ENCODE measurements at regions not wholly inside any gene's neighbourhood (a gene's known extent, or its start where the extent isn't known, plus 50 kb on each side); places are given as distances from the start of the nearest gene placed in this dataset.
"Not testable (repeated sequence)": the region's sequence is repeated elsewhere in the genome, so short reads cannot be mapped to it uniquely, and the experiment has no call there.

DNA sequence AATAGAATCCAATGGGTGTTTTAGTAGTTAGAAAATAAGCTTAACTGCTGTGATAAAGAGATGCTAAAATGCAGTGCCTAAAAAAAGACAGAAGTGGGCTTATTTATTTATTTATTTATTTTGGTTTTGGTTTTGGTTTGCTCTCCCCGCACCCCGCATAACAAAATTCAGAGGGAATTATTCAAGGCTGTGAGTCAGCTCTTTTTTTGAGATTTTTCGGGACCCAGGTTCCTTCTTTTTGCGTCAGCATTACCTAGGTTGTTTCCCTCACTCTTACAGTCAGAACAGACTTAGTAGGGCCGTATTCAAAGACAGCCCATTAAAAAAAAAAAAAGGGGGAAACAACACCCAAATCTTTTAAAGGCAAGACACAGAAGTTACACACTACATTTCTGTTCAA lies 1495.5 kb upstream of the ADGRL3 start:
- no peaks in the 10 kb centered on the region for H3K9me2 ChIP-seq (ENCODE audit: insufficient read depth)
- peaks cover 3% of the 10 kb centered on the region for H3K9me3 ChIP-seq (ENCODE audit: low read depth)
- no peak overlapping the region for H3K4me2 ChIP-seq (ENCODE audit: unreplicated experiment)
- H3K27ac ChIP-seq = no peak overlapping the region
- H3F3A ChIP-seq (ENCODE audit: insufficient read depth) = no peaks in the 10 kb centered on the region
- no peaks in the 10 kb centered on the region for H3K36me3 ChIP-seq (ENCODE audit: low read depth)
- H2AFZ ChIP-seq = no peak overlapping the region
- DNase-seq = no peak
- WGBS, 2 experiments (ENCODE audit: low coverage in 1 of 2, low lambda C conversion rate in 2 of 2, missing lambda C conversion rate in 2 of 2) = 25 to 35% methylated on average over 5 of the region's 5 CpGs
- TF ChIP-seq EZH2 (IDR thresholded peaks at IDR 0.05; ENCODE audit: insufficient read depth, poor library complexity, severe bottlenecking) (no peak), EZH2phosphoT487 (IDR thresholded peaks at IDR 0.05; ENCODE audit: insufficient read depth, low read depth) (no peak)
- H3K4me1 ChIP-seq (ENCODE audit: insufficient read depth) = no peaks in the 10 kb centered on the region
- no peaks in the 10 kb centered on the region for H4K20me1 ChIP-seq (ENCODE audit: insufficient read depth)
- no peak overlapping the region for H3K4me3 ChIP-seq
- in situ Hi-C loops (cut with MboI) = no loop called here
- no peak overlapping the region for H3K9ac ChIP-seq
- no peaks in the 10 kb centered on the region for H3K27me3 ChIP-seq (replicated peaks; ENCODE audit: insufficient read depth)
- no peaks in the 10 kb centered on the region for H3K79me2 ChIP-seq (ENCODE audit: insufficient read depth)

DNA sequence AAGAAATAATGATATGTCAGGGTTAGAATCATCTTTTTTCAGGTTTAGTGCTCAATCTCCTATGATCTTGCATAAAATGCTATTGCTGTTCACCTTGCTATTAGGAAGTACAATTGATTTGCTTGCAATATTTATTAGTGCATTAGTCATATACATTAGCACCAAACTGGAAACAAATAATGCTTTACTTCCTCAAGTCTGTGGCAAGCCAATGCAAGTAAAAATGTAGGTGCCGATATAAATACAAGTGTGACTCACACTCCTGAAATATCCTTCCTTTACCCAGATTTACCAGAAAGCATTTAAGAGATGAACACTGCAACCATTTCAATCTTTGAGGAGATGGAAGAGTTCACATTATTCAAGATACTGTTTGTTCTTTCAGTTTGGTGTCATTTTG lies 1487.7 kb upstream of the ADGRL3 start:
- Histone ChIP-seq H3K4me2 (ENCODE audit: unreplicated experiment) (no peak overlapping the region), H3K9ac (no peak overlapping the region), H4K20me1 (ENCODE audit: insufficient read depth) (no peaks in the 10 kb centered on the region), H3K4me3 (no peak overlapping the region), H3K27me3 (replicated peaks; ENCODE audit: insufficient read depth) (no peaks in the 10 kb centered on the region), H3K9me3 (ENCODE audit: low read depth) (peaks cover 4% of the 10 kb centered on the region), H3K4me1 (ENCODE audit: insufficient read depth) (no peaks in the 10 kb centered on the region), H3K36me3 (ENCODE audit: low read depth) (no peaks in the 10 kb centered on the region), H3F3A (ENCODE audit: insufficient read depth) (no peaks in the 10 kb centered on the region), H3K79me2 (ENCODE audit: insufficient read depth) (no peaks in the 10 kb centered on the region), H3K27ac (no peak overlapping the region), H3K9me2 (ENCODE audit: insufficient read depth) (no peaks in the 10 kb centered on the region), H2AFZ (no peak overlapping the region)
- in situ Hi-C loops (cut with MboI) = no loop called here
- no peak for DNase-seq
- TF ChIP-seq EZH2 (IDR thresholded peaks at IDR 0.05; ENCODE audit: insufficient read depth, poor library complexity, severe bottlenecking) (no peak), EZH2phosphoT487 (IDR thresholded peaks at IDR 0.05; ENCODE audit: insufficient read depth, low read depth) (no peak)
- WGBS, 2 experiments (ENCODE audit: low coverage in 1 of 2, low lambda C conversion rate in 2 of 2, missing lambda C conversion rate in 2 of 2) = 44 to 48% methylated on average over 1 of the region's 1 CpG

DNA sequence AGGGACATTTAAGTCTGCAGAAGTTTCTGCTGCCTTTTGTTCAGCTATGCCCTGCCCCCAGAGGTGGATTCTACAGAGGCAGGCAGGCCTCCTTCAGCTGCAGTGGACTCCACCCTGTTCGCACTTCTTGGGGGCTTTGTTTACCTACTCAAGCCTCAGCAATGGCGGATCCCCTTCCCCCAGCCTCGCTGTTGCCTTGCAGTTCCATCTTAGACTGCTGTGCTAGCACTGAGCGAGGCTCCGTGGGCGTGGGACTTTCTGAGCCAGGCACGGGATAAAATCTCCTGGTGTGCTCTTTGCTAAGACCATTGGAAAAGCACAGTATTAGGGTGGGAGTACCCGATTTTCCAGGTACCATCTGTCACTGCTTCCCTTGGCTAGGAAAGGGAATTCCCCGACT lies 1475.8 kb upstream of the ADGRL3 start:
- H3K4me2 ChIP-seq (ENCODE audit: unreplicated experiment); H4K20me1 ChIP-seq (ENCODE audit: insufficient read depth); H3K4me3 ChIP-seq; H3K27me3 ChIP-seq (replicated peaks; ENCODE audit: insufficient read depth); DNase-seq; H3K4me1 ChIP-seq (ENCODE audit: insufficient read depth); H3K27ac ChIP-seq; H3K36me3 ChIP-seq (ENCODE audit: low read depth); in situ Hi-C loops (cut with MboI); H3K9ac ChIP-seq; H3F3A ChIP-seq (ENCODE audit: insufficient read depth); H3K79me2 ChIP-seq (ENCODE audit: insufficient read depth); H3K9me2 ChIP-seq (ENCODE audit: insufficient read depth); H2AFZ ChIP-seq; H3K9me3 ChIP-seq (ENCODE audit: low read depth): not testable (repeated sequence)
- WGBS, 2 experiments (ENCODE audit: low coverage in 1 of 2, low lambda C conversion rate in 2 of 2, missing lambda C conversion rate in 2 of 2) = 21 to 27% methylated on average over 9 of the region's 9 CpGs

DNA sequence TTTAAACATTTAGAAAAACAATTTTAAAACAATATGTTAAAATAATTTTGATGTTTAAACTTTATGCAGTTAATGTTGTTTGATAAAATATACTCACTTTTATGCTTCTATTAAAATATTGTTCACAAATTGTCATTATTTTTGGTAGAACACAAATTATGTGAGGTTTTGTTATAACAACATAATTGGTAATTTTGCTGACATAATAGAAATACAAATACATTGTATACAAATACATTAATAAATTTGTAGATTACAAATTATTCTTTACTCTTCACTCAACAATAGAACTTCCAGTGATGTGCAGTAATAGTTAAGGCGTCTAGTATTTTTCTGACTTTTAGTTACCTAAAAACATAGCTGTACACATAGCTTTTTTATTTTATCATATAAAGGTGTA lies 1472.4 kb upstream of the ADGRL3 start:
- no peaks in the 10 kb centered on the region for H3F3A ChIP-seq (ENCODE audit: insufficient read depth)
- H3K9me2 ChIP-seq (ENCODE audit: insufficient read depth) = no peaks in the 10 kb centered on the region
- H4K20me1 ChIP-seq (ENCODE audit: insufficient read depth) = no peaks in the 10 kb centered on the region
- no peak overlapping the region for H3K4me2 ChIP-seq (ENCODE audit: unreplicated experiment)
- H3K9me3 ChIP-seq (ENCODE audit: low read depth) = no peaks in the 10 kb centered on the region
- WGBS, 2 experiments (ENCODE audit: low coverage in 1 of 2, low lambda C conversion rate in 2 of 2, missing lambda C conversion rate in 2 of 2) = 16 to 17% methylated on average over 1 of the region's 1 CpG
- H3K27me3 ChIP-seq (replicated peaks; ENCODE audit: insufficient read depth) = no peaks in the 10 kb centered on the region
- TF ChIP-seq EZH2 (IDR thresholded peaks at IDR 0.05; ENCODE audit: insufficient read depth, poor library complexity, severe bottlenecking) (no peak), EZH2phosphoT487 (IDR thresholded peaks at IDR 0.05; ENCODE audit: insufficient read depth, low read depth) (no peak)
- H3K4me1 ChIP-seq (ENCODE audit: insufficient read depth) = no peaks in the 10 kb centered on the region
- H3K4me3 ChIP-seq = no peak overlapping the region
- no peak overlapping the region for H2AFZ ChIP-seq
- no peaks in the 10 kb centered on the region for H3K79me2 ChIP-seq (ENCODE audit: insufficient read depth)
- no peak overlapping the region for H3K27ac ChIP-seq
- no peak overlapping the region for H3K9ac ChIP-seq
- in situ Hi-C loops (cut with MboI) = no loop called here
- no peak for DNase-seq
- H3K36me3 ChIP-seq (ENCODE audit: low read depth) = no peaks in the 10 kb centered on the region

DNA sequence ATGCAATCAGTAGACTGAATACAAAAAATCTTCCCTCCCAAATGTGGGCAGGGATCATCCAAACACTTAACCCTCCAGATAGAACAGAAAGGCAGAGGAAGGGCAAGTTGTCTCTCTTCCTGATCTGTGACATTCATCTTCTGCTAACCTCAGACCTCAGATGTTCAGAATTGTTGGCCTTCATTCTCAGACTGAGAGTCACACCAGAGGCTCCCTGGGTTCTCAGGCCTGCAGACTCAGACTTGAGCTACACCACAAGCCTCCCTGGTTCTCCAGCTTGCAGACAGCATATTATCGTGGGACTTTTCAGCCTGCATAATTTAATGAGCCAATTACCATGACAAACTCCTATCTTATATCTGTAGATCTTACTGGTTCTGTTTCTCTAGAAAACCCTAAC lies 1471.6 kb upstream of the ADGRL3 start:
- H3K9me3 ChIP-seq (ENCODE audit: low read depth) = no peaks in the 10 kb centered on the region
- H3K79me2 ChIP-seq (ENCODE audit: insufficient read depth) = no peaks in the 10 kb centered on the region
- no peaks in the 10 kb centered on the region for H3K9me2 ChIP-seq (ENCODE audit: insufficient read depth)
- 0 to 11% methylated on average over 1 of the region's 1 CpG for WGBS, 2 experiments (ENCODE audit: low coverage in 1 of 2, low lambda C conversion rate in 2 of 2, missing lambda C conversion rate in 2 of 2)
- H2AFZ ChIP-seq = no peak overlapping the region
- no peak overlapping the region for H3K9ac ChIP-seq
- H3K4me2 ChIP-seq (ENCODE audit: unreplicated experiment) = no peak overlapping the region
- H3K4me1 ChIP-seq (ENCODE audit: insufficient read depth) = no peaks in the 10 kb centered on the region
- TF ChIP-seq EZH2 (IDR thresholded peaks at IDR 0.05; ENCODE audit: insufficient read depth, poor library complexity, severe bottlenecking) (no peak), EZH2phosphoT487 (IDR thresholded peaks at IDR 0.05; ENCODE audit: insufficient read depth, low read depth) (no peak)
- H3K36me3 ChIP-seq (ENCODE audit: low read depth) = no peaks in the 10 kb centered on the region
- H3K27ac ChIP-seq = no peak overlapping the region
- H3F3A ChIP-seq (ENCODE audit: insufficient read depth) = no peaks in the 10 kb centered on the region
- in situ Hi-C loops (cut with MboI) = no loop called here
- H3K27me3 ChIP-seq (replicated peaks; ENCODE audit: insufficient read depth) = no peaks in the 10 kb centered on the region
- H3K4me3 ChIP-seq = no peak overlapping the region
- DNase-seq = no peak
- no peaks in the 10 kb centered on the region for H4K20me1 ChIP-seq (ENCODE audit: insufficient read depth)

All from GM23248 (cell line).